Right atrium auricular region (tissue), 2 donors: ENCODE measurements at regions not wholly inside any gene's neighbourhood (a gene's known extent, or its start where the extent isn't known, plus 50 kb on each side); places are given as distances from the start of the nearest gene placed in this dataset.
"Not testable (repeated sequence)": the region's sequence is repeated elsewhere in the genome, so short reads cannot be mapped to it uniquely, and the experiment has no call there.

Experiments
- DNase-seq: peaks from one replicate; pipeline ENCODE4 v3.0.0-alpha.2; 2019; ENCODE audit warnings: low spot score
- H3K27ac ChIP-seq, 2 donors: fragments of 200-600 bp; sonication (generic); 1 replicate in 1 of 2; 2 replicates in 1 of 2; pipeline ENCODE4 v1.5.1; 2016 to 2019
- H3K27me3 ChIP-seq, 2 donors: fragments of 200-600 bp; sonication (generic); one replicate each; pipeline versions ENCODE4 v1.5.1 to v1.6.0; 2017 to 2019
- H3K36me3 ChIP-seq: fragments of 200-600 bp; sonication (generic); one replicate; pipeline ENCODE4 v1.5.1; 2016
- H3K4me1 ChIP-seq, 2 donors: fragments of 200-600 bp; sonication (generic); one replicate each; pipeline versions ENCODE4 v1.5.1 to v1.6.0; 2017 to 2019
- H3K4me3 ChIP-seq, 2 donors: fragments of 200-600 bp; sonication (generic); 1 replicate in 1 of 2; 2 replicates in 1 of 2; pipeline ENCODE4 v1.5.1; 2017 to 2019; ENCODE audit warnings: mild to moderate bottlenecking in 1 of 2, moderate library complexity in 1 of 2
- H3K9me3 ChIP-seq, 2 donors: fragments of 200-600 bp; sonication (generic); one replicate each; pipeline ENCODE4 v1.5.1; 2019
- TF ChIP-seq, protein P1 (sequence below), 2 donors: fragments of 200-600 bp; sonication (generic); IDR thresholded peaks; one replicate each; pipeline ENCODE4 v1.5.1; 2019; ENCODE audit warnings: antibody characterized with exemption in 2 of 2

- Histone ChIP-seq H3K4me3 (no peak overlapping the region), H3K27me3 (no peaks in the 10 kb centered on the region), H3K4me1 (no peaks in the 10 kb centered on the region), H3K9me3 (no peaks in the 10 kb centered on the region), H3K36me3 (no peaks in the 10 kb centered on the region), H3K27ac (no peak overlapping the region)
- no peak for DNase-seq
- TF ChIP-seq, protein P1, sequence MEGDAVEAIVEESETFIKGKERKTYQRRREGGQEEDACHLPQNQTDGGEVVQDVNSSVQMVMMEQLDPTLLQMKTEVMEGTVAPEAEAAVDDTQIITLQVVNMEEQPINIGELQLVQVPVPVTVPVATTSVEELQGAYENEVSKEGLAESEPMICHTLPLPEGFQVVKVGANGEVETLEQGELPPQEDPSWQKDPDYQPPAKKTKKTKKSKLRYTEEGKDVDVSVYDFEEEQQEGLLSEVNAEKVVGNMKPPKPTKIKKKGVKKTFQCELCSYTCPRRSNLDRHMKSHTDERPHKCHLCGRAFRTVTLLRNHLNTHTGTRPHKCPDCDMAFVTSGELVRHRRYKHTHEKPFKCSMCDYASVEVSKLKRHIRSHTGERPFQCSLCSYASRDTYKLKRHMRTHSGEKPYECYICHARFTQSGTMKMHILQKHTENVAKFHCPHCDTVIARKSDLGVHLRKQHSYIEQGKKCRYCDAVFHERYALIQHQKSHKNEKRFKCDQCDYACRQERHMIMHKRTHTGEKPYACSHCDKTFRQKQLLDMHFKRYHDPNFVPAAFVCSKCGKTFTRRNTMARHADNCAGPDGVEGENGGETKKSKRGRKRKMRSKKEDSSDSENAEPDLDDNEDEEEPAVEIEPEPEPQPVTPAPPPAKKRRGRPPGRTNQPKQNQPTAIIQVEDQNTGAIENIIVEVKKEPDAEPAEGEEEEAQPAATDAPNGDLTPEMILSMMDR (IDR thresholded peaks at IDR 0.05) = no peak
These were observed 756.8 kb downstream of the RAPGEF2 start for GRCh38 chr4:159859656-159860148.

GRCh38 chr4:159860945-159861344, 758.1 kb downstream of the RAPGEF2 start:
- no peaks in the 10 kb centered on the region for H3K36me3 ChIP-seq
- no peak overlapping the region for H3K27ac ChIP-seq
- H3K4me1 ChIP-seq = no peaks in the 10 kb centered on the region
- no peak overlapping the region for H3K4me3 ChIP-seq
- H3K27me3 ChIP-seq = no peaks in the 10 kb centered on the region
- TF ChIP-seq, protein P1 (IDR thresholded peaks at IDR 0.05) = no peak
- DNase-seq = no peak
- no peaks in the 10 kb centered on the region for H3K9me3 ChIP-seq

- H3K36me3 ChIP-seq = no peaks in the 10 kb centered on the region
- DNase-seq = no peak
- no peaks in the 10 kb centered on the region for H3K4me1 ChIP-seq
- no peak overlapping the region for H3K27ac ChIP-seq
- no peaks in the 10 kb centered on the region for H3K9me3 ChIP-seq
- no peaks in the 10 kb centered on the region for H3K27me3 ChIP-seq
- TF ChIP-seq, protein P1 (IDR thresholded peaks at IDR 0.05) = no peak
- H3K4me3 ChIP-seq = no peak overlapping the region
These were observed 761.5 kb downstream of the RAPGEF2 start for GRCh38 chr4:159864337-159864736.

GRCh38 chr4:159867673-159868072, 764.8 kb downstream of the RAPGEF2 start:
- Histone ChIP-seq H3K27me3 (no peaks in the 10 kb centered on the region), H3K36me3 (no peaks in the 10 kb centered on the region), H3K4me1 (no peaks in the 10 kb centered on the region), H3K27ac (no peak overlapping the region), H3K9me3 (no peaks in the 10 kb centered on the region), H3K4me3 (no peak overlapping the region)
- TF ChIP-seq, protein P1 (IDR thresholded peaks at IDR 0.05) = no peak
- DNase-seq = no peak

- H3K4me3 ChIP-seq, H3K36me3 ChIP-seq, H3K9me3 ChIP-seq, DNase-seq, H3K4me1 ChIP-seq, H3K27me3 ChIP-seq, H3K27ac ChIP-seq: not testable (repeated sequence)
These were observed 766.1 kb downstream of the RAPGEF2 start for GRCh38 chr4:159868936-159869335.

DNA sequence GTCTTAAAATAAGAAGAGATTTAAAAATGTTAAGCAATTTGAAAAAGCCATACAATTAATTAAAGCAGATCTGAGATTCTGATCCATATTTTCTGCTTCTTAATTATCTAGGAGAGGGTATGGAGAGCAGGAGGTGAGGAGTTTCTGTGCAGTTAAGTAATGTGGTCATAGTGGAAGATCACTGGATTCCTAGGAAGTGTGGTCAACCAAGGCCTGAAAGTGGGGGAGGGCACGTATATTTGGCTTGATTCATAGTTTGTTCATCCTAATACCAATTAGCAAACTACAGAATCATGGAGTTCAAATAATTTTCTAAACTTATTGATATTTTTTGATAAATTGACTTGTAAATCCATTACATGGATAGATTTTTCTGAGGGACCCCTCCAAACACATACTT, 768.3 kb downstream of the RAPGEF2 start:
- H3K9me3 ChIP-seq = peaks cover 0 to 4% of the 10 kb centered on the region in 2 donors
- no peaks in the 10 kb centered on the region for H3K4me1 ChIP-seq
- H3K27me3 ChIP-seq = no peaks in the 10 kb centered on the region
- no peak for DNase-seq
- no peak overlapping the region for H3K27ac ChIP-seq
- TF ChIP-seq, protein P1 (IDR thresholded peaks at IDR 0.05) = no peak
- H3K4me3 ChIP-seq = no peak overlapping the region
- no peaks in the 10 kb centered on the region for H3K36me3 ChIP-seq
